SHP77 (cell line): ENCODE measurements at regions not wholly inside any gene's neighbourhood (a gene's known extent, or its start where the extent isn't known, plus 50 kb on each side); places are given as distances from the start of the nearest gene placed in this dataset.
"Not testable (repeated sequence)": the region's sequence is repeated elsewhere in the genome, so short reads cannot be mapped to it uniquely, and the experiment has no call there.

Experiments used
- DNase-seq, 2 experiments: peaks; one replicate each; lab custom pipeline; 2025; lab: John Stamatoyannopoulos, UW

DNA sequence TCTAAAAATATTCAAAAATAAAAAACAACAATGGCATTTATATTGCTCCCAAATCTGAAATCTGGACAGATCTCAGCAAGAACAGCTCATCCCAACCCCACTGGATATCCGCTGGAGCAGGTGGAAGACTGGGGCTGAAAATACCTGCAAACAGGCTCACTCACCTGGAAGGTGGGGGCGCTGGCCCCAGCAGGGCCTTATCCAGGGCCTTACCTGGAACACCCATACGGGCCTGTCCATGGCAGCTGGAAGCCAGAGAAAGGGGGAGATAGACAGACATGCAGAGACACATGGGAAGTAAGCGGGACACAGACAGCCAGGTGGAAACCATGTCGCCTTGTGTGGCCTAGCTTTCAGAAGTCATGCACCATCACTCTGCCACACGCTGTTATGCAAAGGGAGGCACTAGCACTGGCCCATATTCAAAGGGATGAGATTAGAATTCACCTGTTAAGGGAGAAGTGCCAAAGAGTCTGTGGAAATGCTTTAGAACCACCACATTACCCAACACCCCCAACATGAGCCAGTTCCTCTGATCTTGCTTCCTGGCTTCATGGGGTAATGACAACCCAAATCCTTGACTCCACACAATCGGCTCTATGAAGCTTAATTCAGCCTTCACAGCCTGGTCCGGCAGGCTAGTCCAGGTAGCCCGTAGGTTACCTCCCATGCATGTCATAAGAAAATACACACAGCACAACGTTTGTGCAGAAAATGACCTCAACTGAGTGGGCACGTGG lies 99.0 kb upstream of the CDYL start:
- DNase-seq: no peak

DNA sequence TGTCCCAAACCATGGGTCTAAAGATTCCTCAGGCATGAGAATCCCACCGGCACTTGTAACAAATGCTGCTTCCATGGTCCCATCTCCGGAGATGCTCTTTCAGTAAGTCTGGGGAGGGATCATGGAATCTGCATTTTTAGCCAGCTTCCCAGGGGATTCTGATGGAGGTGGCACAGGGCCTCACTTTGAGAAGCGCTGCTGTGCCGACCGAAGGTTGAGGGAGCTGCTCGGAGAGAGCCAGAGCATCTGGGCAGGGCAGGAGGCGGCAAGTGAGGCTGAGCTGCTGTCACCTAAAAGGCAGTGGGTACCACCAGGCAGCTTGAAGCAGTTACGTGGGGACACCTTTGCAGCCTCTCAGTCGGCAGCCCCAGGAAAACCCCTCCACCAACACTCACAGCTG lies 100.2 kb upstream of the CDYL start:
- no peak for DNase-seq

DNA sequence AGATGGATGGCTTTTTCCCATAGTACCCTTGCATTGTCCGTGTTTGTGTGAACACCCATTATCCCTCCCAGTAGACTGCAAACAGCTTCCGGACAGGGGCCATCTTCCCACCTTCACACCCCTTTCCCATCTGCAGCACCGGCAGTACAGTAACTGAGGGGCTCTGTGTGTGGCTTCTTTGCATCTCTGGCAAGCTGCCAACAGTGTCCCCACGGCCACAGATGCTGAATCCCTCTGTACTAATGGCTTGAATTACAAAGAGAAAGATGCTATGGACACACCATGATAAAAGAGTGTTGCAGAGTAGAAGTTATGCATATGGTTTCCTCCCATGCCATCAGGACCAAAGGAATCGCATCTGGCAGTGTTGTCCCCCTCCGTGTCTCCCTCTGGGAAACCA lies 101.1 kb upstream of the CDYL start:
- no peak for DNase-seq

DNA sequence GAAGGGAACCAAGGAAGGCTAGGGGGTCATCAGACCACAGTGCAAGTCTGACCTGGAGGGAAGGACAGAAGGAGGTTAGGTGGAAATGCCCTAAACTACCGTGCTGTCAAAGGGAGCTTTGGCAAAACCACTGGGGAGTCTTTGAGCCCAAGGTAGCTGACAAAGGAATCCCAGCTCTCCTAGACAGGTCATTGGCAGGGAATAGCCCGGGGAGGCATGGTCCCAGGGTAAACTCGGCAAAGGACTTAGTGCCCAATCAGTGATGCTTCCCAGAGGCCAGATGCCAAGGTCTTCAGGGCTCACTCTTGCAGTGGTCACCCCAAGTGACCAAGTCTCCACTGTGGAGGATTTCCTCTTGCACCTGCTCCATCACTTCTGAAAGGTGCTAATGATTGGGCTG lies 102.3 kb upstream of the CDYL start:
- no peak for DNase-seq

DNA sequence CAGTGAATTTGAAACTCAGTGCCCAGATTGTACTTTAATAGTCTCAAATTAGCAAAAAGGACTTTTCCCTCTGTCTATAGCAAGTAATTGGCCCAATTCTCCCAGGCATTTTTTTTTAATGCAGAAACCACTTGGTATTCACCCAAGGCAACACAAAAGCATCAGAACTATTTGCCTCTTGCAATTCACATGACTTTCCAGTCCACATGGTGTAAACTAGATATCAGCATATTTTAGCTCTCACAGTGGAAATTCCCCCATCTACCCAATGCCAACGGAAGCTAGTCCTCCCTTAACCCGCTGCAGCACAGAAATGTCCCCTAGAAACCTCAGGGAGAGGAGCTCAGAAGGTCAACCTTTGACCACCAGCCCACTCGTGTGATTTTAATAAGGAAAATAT lies 103.4 kb upstream of the CDYL start:
- no peak for DNase-seq

DNA sequence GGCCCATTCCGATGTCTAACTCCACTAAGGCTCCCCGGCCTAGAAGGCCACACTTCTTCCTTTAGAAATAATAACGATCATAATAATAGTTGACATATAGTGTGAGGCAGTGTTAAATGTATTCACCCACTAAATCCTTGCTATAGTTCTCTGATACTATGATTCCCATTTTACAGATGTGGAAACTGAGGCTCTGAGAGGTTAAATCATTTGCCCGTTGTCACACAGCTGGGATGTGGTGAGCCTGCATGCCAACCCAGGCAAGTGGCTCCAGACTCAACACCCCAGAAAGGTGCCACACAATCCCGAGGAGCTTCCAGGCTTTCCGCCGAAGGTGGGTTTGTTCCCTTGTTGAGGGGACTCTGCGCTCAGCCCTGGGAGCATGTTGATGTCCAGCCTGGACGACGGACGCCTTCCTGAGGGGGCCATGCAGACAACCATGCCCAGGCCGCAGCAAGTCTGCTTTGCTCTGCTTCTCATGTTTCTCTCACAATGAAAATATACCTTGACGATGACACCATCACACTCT lies 104.6 kb upstream of the CDYL start:
- DNase-seq: no peak

DNA sequence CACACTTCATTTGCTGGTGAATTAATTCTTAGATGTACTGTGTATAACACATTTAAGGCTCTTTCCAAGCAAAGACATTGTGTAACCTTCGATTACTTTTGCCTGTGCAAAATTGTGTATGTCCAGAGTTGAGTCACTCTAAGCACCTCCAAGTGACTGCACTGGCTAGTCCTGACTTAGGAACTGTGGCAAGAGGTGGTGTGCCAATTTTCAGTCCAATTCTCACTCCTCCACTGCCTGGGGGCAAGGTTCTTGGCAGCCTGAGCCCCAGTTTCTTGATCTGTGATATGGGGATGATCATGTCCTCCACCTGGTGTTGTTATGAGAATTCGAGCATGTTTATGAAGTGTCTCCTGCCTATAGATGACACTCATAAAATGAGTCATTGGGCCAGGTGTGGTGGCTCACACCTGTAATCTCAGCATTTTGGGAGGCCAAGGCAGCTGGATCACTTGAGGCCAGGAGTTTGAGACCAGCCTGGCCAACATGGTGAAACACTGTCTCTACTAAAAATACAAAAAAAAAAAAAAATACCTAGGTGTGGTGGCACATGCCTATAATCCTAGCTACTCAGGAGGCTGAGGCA lies 105.3 kb upstream of the CDYL start:
- no peak for DNase-seq

DNA sequence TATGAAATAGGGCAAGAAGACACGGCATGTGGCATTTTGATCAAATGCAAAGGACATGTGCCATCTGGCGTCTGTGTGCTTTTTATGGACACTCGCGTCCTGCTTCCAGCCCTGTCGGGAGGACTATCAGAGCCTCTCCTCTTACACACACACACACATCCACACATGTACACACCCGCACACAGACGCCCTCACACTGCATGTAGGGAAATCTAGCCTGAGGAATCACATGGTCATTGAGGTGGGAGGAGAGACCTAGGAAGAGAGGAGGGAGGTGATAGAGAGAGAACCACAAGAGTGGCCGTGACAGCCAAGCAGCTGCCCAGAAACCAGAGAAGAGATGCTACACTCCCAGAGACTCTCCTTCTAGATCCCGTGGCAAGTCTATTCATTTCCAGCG lies 105.9 kb upstream of the CDYL start:
- DNase-seq: no peak

DNA sequence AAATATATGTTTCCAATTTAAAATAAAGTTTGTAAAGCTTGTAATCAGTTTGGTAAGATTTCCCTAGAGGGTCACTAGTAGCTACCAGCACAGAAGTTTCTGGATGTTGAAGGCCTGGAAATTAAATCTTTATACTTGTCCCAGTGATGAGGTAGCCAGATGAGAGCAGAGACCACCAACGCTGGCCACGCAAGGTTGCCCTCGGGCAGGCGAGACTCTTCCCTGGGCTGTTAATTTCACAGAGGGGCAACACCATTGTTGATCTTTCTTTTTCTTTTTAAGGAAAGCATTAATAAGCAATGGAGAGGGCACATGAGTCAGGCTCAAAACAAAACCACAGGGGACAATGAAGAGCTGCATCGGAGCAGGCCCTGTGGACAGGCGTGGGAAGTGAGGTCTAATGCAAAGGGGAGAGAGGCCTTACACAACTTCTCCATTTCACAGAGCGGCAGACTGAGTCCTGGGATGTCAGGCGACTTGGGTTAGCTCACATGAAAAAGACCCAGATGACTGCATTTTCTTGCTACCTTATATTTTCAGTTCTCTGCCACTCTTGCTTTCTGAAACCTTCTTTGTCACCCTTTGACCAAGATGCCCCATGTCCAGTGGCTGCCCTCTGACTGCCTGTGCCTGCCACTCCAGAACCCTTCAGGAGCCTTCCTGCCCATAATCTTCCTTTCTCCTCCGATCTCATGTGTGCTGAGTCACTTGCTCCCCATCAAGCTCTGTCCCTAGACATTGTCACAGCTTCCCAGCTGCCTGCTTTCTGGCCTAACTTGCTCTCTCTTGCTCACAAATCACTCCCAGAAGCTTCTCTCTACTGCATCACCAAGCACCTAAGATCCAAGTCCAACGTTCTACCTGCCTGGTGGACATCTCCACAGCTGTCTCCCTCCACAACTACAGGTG lies 107.7 kb upstream of the CDYL start:
- DNase-seq: no peak

DNA sequence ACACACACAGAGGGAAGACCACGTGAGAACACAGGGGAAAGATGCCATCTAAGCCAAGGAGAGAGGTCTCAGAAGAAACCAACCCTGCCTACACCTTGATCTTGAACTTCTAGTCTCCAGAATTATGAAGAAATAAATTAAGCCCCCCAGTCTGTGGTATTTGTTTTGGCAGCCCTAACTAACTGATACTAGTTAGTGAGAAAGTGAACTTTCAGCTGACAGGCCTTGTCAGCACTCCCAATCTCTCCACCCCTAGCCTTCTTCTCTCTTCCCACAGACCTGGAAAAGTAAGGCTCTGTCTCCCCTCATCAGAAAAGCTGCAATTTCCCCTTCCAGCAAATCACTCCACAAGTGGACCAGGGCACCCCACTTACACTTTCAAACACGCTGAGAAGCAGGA lies 108.6 kb upstream of the CDYL start:
- no peak for DNase-seq

DNA sequence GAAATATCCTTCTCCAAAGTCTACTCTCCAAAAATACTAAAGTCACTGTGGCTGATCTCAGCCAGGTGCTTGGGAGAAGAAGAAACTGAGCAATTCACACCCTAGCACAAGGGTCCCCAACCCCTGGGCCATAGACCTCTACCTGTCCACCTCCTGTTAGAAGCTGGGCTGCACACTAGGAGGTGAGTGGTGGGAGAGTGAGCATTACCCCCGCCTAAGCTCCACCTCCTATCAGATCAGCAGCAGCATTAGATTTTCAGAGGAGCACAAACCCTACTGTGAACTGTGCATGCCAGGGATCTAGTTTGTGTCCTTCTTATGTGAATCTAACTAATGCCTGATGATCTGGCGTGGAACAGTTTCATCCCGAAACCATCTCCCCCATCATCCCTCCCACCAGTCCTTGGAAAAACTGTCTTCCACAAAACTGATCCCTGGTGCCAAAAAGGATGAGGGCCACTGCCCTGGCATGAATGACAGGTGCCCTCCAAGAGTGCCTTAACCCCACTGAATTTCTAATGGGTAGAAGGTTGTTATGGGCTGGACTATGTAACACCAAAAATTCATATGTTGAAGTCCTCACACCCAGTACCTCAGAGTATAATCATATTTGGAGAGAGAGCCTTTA lies 109.2 kb upstream of the CDYL start:
- no peak for DNase-seq

DNA sequence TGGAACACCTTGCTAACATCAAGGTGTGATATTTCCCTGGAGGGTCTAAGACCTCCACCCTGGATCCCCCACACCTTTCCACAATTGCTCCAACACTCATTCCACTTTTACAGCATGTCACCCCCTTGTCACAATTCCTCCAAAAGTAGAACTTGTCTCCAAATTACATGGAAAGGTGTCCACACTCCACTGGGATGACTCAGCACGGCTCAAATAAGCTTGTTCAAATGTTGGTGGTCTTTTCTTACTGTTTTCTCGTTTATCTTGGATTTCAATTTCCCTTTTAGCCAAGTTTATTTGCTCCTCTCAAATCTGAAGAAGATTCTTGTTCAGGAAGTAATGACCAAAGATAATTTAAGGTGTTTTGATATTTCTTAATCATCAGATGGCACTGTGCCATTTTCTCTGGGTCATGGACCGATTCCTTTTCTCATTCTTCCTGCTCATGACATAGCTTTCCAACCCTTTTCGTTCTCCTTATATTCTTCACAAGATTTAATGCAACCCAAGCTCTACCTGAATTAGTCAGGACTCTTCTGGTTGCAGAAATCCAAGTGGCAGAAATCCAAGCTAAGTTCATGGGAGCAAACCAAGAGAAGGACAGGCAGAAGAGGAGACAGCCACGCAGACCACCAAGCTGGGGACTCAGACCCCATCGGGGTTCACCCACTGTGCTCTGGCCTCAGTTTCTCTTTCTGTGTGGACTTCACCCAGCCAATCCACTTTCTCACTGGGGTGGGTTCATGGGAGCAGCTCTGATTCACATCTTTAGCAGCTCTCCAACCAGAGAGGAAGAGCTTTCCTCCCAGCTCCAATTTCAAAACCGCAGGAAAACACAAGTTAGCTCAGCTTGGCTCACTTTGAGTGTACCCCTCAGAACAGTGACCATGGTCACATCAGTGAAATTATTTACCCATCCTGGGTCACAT lies 110.5 kb upstream of the CDYL start:
- no peak for DNase-seq

DNA sequence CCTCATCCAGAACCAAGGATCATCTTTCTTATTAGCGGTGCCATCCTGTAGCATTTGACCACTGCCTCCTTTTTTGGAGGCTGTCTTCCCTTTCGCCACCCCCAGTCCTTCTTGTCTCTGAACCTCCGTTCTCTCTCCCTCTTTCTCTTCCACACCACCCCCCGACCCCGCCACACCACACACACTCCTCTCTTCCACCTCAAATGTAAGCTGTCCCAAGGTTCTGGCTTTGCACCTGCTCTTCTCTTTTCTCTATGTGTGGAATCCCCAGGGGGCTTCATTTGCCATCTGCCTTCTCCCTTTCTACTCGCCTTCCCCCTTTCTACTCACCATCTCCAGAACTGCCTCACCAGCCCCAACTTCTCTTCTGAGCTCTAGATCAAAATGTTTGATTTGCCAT lies 111.3 kb upstream of the CDYL start:
- no peak for DNase-seq

DNA sequence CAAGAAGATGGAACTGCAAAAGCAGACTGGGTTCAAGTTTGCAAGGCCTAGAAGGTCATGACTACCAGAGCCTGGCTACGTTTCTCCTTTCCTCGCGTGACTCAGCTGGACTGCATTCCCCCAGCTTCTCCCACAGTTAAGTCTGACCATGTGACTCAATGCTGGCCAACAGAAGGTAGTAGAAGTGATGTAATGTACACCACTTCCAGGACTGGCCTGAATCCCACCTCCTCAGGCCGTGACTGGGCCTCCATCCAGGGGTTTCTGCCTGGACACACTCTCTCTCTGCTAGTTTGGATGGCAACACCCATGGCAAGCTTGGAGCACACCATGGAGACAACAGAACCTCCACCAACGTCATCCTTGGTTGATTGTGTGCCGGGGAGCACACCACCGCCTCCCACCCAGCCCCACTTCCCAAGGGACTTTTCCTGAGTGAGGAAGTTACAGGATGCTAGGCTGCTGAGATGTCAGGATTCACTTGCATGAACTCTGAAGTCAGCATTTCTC lies 112.0 kb upstream of the CDYL start:
- no peak for DNase-seq

DNA sequence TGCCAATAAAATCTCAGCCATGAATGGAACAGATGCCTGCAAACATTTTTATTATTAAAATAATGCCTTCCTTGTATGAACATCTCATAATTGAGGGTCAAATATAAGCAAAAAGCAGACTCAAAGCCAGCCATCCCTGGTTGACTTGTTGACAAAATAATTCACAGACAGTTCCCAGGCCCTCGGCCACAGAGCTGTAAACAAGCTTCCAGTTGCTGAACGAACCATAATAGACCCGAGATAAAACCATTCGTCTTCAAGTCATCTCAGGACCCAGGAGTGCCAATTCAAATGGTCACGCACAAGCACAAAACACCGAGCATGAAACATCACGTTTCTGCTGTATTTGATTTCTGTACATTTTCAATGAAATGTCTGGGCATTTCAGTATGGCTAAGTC lies 113.3 kb upstream of the CDYL start:
- DNase-seq: no peak

DNA sequence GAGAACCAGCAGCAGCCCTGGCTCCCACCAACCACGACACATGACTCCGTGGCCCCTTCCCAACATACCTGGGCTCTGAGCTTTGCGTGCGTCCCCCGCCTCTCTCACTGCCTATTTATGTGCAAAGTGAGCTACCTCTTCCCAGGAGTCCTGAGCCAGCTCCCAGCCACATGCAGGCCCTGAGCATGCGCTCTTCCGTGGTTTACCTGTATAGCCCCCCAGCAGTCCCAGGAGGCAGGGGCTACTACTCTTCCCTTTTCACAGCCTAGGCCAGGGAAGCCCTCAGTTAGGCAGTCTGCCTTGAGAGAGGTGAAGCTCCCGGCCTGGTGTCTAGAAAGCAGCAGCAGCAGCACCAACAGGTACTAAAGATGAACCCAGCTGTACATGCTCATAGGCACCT lies 114.8 kb upstream of the CDYL start:
- DNase-seq: no peak

DNA sequence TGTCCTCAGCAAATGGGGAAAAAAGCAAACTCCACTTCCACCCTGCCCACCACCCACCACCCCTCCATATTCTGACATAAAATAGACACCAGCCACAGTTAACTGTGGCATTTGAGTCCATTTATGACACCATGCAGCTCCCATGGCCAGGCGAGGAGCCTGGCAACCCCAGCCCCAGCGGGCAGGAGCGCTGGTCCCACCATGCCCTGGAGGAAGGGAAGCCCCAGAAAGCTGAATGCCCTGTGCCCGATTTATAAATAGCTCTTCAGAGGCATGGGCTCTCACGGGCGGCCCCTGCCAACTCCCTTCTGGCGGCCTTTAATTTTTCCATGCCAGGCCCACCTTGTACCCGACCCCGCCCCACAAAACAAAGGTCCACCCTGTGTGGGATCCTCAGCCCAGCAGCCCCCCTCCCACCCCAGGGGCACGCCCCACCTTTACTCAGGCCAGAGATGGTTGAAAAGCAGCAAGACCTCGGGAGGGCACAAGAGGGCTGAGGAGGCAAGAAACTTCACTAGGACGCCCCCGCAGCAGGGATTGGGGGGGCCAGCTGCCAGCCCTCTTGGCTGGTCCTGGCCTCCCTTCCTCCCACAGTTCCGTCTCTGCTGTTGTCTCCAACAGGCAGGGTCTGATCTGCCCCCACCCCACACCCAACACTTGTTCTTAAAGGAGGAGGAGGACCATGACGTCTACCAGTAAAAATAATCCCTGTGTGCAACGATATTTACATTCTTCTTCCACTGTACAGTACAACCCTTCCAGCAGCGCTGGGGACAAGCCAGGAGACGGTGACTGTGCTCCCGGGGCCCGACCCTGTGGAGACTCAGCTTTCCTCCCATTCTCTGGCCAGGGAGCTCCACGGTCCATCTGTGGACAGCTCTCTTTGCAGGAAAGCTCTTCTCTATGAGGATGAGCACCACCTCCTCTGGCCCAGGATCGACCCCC lies 115.6 kb upstream of the CDYL start:
- no peak for DNase-seq

DNA sequence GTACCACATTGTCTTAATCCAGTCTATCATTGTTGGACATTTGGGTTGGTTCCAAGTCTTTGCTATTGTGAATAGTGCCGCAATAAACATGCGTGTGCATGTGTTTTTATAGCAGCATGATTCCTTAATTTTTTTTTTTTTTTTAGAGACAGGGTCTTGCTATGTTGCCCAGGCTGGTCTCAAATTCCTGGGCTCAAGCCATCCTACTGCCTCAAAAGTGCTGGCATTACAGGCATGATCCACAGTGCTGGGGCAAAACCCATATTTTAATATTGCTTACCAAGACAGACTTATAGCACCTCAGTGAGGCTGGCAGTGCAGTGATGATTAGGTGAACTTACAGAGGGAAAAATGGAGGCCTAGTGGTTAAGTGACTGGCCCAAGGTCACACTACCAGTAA lies 116.5 kb upstream of the CDYL start:
- not testable (repeated sequence) for DNase-seq

DNA sequence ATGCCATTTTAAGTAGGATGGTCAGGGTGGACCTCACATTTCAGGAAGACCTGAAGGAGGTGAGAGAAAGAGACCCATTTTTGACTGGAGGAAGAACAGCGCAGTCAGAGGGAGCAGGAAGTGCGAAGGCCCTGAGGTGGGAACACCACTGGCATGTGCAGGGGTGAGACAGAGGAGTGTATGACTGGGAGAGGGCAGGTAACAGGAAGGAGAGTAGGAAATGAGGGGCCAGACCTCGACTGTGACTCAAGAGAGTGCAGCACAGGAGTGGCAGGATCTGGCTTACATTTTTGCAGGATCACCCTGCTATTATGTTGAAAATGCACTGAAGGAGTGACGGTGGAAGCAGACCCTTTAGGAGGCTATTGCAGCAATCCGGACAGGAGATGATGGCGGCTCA lies 117.7 kb upstream of the CDYL start:
- no peak for DNase-seq

DNA sequence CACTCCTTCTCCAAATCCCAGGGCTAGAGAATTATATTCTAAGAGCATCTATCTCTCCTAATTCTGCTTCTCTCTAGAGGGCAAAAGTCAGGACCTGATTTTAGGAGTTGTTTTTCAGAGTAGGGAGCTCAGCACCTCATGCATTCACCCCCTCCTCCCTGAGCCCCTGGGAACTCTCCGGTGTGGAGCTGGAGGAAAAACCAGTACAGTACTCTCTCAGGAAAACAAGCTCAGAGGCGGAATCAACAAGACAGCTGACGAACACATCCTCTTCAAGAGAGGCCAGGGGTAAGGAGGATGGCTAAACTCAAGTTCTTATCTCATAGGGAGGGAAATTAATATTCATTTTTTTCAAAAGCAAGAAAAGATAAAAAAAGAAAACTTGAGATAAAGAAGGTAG lies 120.1 kb upstream of the CDYL start:
- DNase-seq: no peak
